Retinal pigment epithelial cell (primary cell): ENCODE measurements at regions not wholly inside any gene's neighbourhood (a gene's known extent, or its start where the extent isn't known, plus 50 kb on each side); places are given as distances from the start of the nearest gene placed in this dataset.

Source experiments
- DNase-seq: peaks from one replicate; pipeline ENCODE4 v3.0.0-alpha.2; 2010; ENCODE audit warnings: low read depth
- H3K4me3 ChIP-seq: 2 replicates; pipeline ENCODE4 v1.5.1; 2011; ENCODE audit warnings: mild to moderate bottlenecking, low read length, control low read depth, moderate library complexity
- TF ChIP-seq, protein P1 (sequence below): conservative IDR thresholded peaks from 2 replicates; pipeline ENCODE4 v1.5.1; 2011; ENCODE audit warnings: low read depth, low read length, control low read depth, inconsistent platforms

- TF ChIP-seq, protein P1, sequence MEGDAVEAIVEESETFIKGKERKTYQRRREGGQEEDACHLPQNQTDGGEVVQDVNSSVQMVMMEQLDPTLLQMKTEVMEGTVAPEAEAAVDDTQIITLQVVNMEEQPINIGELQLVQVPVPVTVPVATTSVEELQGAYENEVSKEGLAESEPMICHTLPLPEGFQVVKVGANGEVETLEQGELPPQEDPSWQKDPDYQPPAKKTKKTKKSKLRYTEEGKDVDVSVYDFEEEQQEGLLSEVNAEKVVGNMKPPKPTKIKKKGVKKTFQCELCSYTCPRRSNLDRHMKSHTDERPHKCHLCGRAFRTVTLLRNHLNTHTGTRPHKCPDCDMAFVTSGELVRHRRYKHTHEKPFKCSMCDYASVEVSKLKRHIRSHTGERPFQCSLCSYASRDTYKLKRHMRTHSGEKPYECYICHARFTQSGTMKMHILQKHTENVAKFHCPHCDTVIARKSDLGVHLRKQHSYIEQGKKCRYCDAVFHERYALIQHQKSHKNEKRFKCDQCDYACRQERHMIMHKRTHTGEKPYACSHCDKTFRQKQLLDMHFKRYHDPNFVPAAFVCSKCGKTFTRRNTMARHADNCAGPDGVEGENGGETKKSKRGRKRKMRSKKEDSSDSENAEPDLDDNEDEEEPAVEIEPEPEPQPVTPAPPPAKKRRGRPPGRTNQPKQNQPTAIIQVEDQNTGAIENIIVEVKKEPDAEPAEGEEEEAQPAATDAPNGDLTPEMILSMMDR, result no peak
- no peak overlapping the region for H3K4me3 ChIP-seq
- no peak for DNase-seq
Observed at GRCh38 chr4:82181789-82182188, 192.0 kb downstream of the HNRNPD start.

- no peak for DNase-seq
- TF ChIP-seq, protein P1, result no peak
- no peak overlapping the region for H3K4me3 ChIP-seq
Observed at GRCh38 chr4:82172186-82172585, 201.6 kb downstream of the HNRNPD start.

DNA sequence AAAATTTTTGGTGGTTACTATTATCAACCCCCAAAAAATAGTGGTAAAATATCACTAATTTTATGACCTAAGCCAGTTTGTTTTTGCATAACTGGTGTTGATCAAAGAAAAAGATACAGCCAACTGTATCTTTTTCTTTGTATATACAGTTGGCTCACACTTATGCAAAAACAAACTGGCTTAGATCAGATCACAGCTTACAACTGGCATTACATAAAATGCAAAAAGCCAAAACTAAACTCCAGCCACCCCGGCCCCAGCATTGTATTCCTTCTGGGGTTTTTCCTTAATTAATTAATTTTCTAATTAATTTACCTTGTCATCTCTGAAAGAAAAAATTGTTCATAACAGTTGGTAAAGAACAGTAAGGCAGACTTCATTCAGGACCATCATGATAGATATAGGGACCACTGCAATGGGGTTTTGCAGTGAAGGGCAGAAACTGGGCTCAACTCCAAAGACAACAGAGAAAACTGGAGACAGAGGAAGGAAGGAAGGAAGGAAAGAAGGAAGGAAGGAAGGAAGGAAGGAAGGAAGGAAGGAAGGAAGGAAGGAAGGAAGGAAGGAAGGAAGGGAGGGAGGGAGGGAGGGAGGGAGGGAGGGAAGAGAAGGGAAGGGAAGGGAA, 202.1 kb downstream of the HNRNPD start:
- H3K4me3 ChIP-seq, result no peak overlapping the region
- DNase-seq, result no peak
- TF ChIP-seq, protein P1, result no peak

DNA sequence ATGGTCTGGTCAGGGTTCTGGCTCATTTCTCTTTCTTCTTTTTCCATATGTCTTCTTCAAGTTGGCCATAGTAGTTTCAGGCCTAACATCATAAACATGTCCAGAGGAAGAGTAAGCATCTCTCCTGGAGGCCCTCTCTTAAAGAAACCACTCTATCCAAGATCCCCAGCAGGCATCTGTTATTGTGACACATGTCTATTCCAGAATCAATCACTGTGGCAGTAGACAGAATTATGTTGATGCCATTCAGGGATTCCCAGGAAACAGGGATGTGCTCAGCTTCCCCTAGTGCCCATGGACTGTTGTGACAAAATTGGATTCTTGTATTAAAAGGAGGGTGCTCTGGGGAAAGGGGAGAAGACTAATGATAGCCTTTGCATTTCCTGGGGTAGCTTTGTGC, 224.0 kb downstream of the HNRNPD start:
- H3K4me3 ChIP-seq, result no peak overlapping the region
- TF ChIP-seq, protein P1, result no peak
- DNase-seq, result no peak

- no peak for DNase-seq
- no peak overlapping the region for H3K4me3 ChIP-seq
- TF ChIP-seq, protein P1, result no peak
Observed at GRCh38 chr4:82145850-82146249, 227.9 kb downstream of the HNRNPD start.

GRCh38 chr4:82140422-82140821, 233.4 kb downstream of the HNRNPD start:
- no peak overlapping the region for H3K4me3 ChIP-seq

DNA sequence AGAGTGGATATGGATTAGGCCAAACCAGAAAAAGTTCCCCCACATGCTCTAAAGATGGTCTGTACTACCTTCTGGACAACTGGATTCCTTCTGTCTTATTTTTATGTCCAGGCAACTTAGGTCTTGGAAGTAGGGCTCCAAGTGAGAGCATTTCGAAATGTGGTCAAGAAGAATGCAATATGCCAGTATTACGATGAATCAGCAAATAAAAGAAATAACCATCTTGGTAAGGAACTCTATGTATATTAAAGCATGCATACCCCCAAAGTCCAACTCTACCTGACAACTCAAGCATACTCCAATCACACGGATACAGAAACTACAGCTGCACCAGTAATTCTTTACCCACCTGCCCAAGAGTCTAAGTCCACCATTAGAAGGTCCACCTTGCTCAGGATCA, 234.5 kb downstream of the HNRNPD start:
- DNase-seq, result no peak
- no peak overlapping the region for H3K4me3 ChIP-seq
- TF ChIP-seq, protein P1, result no peak

More at GRCh38 chr4:82140422-82140821, 233.4 kb downstream of the HNRNPD start:
- TF ChIP-seq, protein P1, result no peak
- no peak for DNase-seq
